ENCODE measurements at regions not wholly inside any gene's neighbourhood (a gene's known extent, or its start where the extent isn't known, plus 50 kb on each side); places are given as distances from the start of the nearest gene placed in this dataset.

GRCh38 chrX:22730542-22730941 lies 269.2 kb upstream of the DDX53 start:
- TF ChIP-seq CTCF (tag by site-specific recombination; IDR thresholded peaks at IDR 0.05) (no peak), KLF10 (tag by site-specific recombination; IDR thresholded peaks at IDR 0.05) (no peak)

Data from HEK293 (cell line).